GM18951 (cell line): ENCODE measurements at regions not wholly inside any gene's neighbourhood (a gene's known extent, or its start where the extent isn't known, plus 50 kb on each side); places are given as distances from the start of the nearest gene placed in this dataset.
"Not testable (repeated sequence)": the region's sequence is repeated elsewhere in the genome, so short reads cannot be mapped to it uniquely, and the experiment has no call there.

Experiments used
- POLR2A ChIP-seq: IDR thresholded peaks from 4 replicates; pipeline ENCODE4 v1.6.1; 2011; ENCODE audit warnings: mild to moderate bottlenecking; ENCODE audit not compliant: insufficient read length, insufficient read depth; ENCODE audit errors: extremely low read depth
- in situ Hi-C: fragments of 300-500 bp; cut with MboI; formaldehyde crosslinking; loops from one replicate; pipeline ENCODE4 v1.12.0; 2022; ENCODE audit warnings: low sequenced_read_pairs, mixed read lengths, inconsistent platforms; ENCODE audit not compliant: unreplicated experiment

- no peak for TF ChIP-seq POLR2A
- in situ Hi-C loops: no loop called here
Observed at GRCh38 chr2:17460371-17461086, 57.7 kb downstream of the RAD51AP2 start.

- no peak for TF ChIP-seq POLR2A
- in situ Hi-C loops: no loop called here
Observed at GRCh38 chr2:17455343-17455742, 62.9 kb downstream of the RAD51AP2 start.

- in situ Hi-C loops: not testable (repeated sequence)
Observed at GRCh38 chr2:17446191-17446590, 72.0 kb downstream of the RAD51AP2 start.

GRCh38 chr2:17445744-17446143 lies 72.5 kb downstream of the RAD51AP2 start:
- TF ChIP-seq POLR2A: no peak
- in situ Hi-C loops: no loop called here

DNA sequence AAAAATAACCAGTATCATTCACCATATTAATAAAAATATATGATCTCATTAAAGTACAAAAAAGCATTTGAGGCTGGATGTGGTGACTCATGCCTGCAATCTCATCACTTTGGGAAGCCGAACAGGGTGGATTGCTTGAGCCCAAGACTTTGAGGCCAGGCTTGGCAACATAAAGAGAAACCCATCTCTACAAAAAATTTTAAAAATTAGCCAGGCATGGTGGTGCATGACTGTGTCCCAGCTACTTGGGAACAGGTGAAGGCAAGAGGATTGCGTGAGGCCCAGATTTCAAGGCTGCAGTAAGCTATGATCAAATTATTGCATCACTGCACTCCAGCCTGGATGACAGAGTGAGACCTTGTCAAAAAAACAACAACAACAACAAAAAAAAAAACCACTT lies 75.9 kb downstream of the RAD51AP2 start:
- in situ Hi-C loops: no loop called here

GRCh38 chr2:17441790-17442189 lies 76.5 kb downstream of the RAD51AP2 start:
- in situ Hi-C loops: no loop called here
- no peak for TF ChIP-seq POLR2A

More for the DNA sequence above, 75.9 kb downstream of the RAD51AP2 start:
- no peak for TF ChIP-seq POLR2A

- no peak for TF ChIP-seq POLR2A
- in situ Hi-C loops: no loop called here
Observed at GRCh38 chr2:17441055-17441771, 77.0 kb downstream of the RAD51AP2 start.

GRCh38 chr2:17430326-17430725 lies 87.9 kb downstream of the RAD51AP2 start:
- TF ChIP-seq POLR2A: no peak
- in situ Hi-C loops: no loop called here

DNA sequence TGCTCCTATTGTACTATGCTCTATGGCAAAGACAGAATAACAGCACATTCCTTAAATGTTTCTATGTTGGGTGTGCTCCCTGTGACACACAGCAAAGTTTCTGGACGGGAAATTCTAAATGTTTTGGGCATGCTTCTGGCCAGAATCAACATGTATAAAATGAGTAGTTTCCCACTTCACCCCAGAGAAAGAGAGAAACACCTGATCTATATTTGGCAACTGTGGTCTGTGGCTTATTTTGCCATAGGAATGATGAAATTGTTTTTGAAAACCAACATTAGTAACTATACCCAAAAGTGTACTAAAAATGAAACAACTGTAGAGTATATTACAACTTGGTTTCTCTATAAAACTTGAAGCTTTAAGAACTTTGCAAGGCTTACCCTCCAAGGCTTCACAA lies 89.1 kb downstream of the RAD51AP2 start:
- no peak for TF ChIP-seq POLR2A
- in situ Hi-C loops: no loop called here

- no peak for TF ChIP-seq POLR2A
- in situ Hi-C loops: no loop called here
Observed at GRCh38 chr2:17427401-17427800, 90.8 kb downstream of the RAD51AP2 start.

- in situ Hi-C loops: no loop called here
- TF ChIP-seq POLR2A: no peak
Observed at GRCh38 chr2:17426743-17427142, 91.5 kb downstream of the RAD51AP2 start.

GRCh38 chr2:17422061-17422460 lies 96.2 kb downstream of the RAD51AP2 start:
- TF ChIP-seq POLR2A: no peak
- in situ Hi-C loops: no loop called here

DNA sequence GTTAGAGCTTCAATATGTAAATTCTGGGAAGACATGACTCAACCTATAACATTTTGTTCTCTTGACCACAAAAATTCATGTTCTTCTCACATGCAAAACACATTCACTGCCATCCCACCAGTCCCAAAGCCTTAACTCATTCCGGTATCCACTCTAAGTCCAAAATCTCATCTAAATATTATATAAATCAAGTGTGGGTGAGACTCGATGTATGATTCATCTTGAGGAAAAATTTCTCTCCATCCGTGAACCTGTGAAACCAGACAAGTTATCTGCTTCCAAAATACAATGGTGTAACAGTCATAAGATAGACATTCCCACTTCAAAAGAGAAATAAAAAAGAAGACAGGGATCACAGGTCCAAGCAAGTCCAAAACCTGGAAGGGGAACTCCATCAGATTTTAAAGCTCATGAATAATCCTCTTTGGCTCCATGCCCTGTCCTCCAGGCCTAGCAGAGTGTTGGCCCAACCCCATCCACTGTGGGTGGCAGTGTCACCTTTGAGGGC lies 101.3 kb downstream of the RAD51AP2 start:
- in situ Hi-C loops: no loop called here

DNA sequence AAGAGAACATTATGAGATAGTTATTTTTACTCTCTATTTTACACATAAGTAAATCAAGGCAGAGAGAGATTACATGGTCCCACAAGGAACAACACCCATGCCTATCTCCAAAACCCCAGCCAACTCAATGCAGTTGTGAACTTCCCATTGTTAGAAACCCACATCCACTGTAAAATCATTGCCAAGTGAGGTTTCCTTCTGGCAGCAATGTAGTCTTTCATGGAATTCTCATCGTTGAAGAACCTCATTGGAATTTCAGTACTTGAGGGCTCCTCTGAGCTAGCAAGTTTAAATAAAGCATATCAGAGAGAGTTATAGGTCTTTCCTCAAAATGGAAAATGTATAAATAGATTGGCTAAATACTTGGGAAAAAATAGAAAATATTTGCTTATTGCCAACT lies 105.2 kb downstream of the RAD51AP2 start:
- no peak for TF ChIP-seq POLR2A
- in situ Hi-C loops: no loop called here

More for the DNA sequence above, 101.3 kb downstream of the RAD51AP2 start:
- TF ChIP-seq POLR2A: no peak

GRCh38 chr2:17401096-17401495 lies 117.1 kb downstream of the RAD51AP2 start:
- no peak for TF ChIP-seq POLR2A
- in situ Hi-C loops: no loop called here
